ENCODE measurements at regions not wholly inside any gene's neighbourhood (a gene's known extent, or its start where the extent isn't known, plus 50 kb on each side); places are given as distances from the start of the nearest gene placed in this dataset.

- TF ChIP-seq, protein P1, sequence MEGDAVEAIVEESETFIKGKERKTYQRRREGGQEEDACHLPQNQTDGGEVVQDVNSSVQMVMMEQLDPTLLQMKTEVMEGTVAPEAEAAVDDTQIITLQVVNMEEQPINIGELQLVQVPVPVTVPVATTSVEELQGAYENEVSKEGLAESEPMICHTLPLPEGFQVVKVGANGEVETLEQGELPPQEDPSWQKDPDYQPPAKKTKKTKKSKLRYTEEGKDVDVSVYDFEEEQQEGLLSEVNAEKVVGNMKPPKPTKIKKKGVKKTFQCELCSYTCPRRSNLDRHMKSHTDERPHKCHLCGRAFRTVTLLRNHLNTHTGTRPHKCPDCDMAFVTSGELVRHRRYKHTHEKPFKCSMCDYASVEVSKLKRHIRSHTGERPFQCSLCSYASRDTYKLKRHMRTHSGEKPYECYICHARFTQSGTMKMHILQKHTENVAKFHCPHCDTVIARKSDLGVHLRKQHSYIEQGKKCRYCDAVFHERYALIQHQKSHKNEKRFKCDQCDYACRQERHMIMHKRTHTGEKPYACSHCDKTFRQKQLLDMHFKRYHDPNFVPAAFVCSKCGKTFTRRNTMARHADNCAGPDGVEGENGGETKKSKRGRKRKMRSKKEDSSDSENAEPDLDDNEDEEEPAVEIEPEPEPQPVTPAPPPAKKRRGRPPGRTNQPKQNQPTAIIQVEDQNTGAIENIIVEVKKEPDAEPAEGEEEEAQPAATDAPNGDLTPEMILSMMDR (IDR thresholded peaks at IDR 0.05): no peak
- no peak overlapping the region for H3K27ac ChIP-seq (ENCODE audit: low read length)
- peaks cover under 1% of the 10 kb centered on the region for H3K4me1 ChIP-seq (ENCODE audit: control insufficient read depth, insufficient read depth, low read length)
- no peak overlapping the region for H3K4me3 ChIP-seq (ENCODE audit: low read length)
- intact Hi-C loops (cut with micrococcal nuclease): no loop called here
- Mint-ChIP-seq H3K4me3 (no peak overlapping the region), H3K27ac (no peak overlapping the region), H3K9me3 (no peaks in the 10 kb centered on the region), H3K36me3 (no peaks in the 10 kb centered on the region), H3K27me3 (ENCODE audit: low read depth in 2 of 2) (no peaks in the 10 kb centered on the region), H3K4me1 (peaks cover 5 to 18% of the 10 kb centered on the region in 2 donors)
- no peaks in the 10 kb centered on the region for H3K9me3 ChIP-seq (ENCODE audit: control insufficient read depth, insufficient read depth, low read length)
- WGBS (ENCODE audit: insufficient coverage): 87% methylated on average over 10 of the region's 10 CpGs
- no peaks in the 10 kb centered on the region for H3K36me3 ChIP-seq (ENCODE audit: control insufficient read depth, insufficient read depth, low read length)
- H3K27me3 ChIP-seq (ENCODE audit: control insufficient read depth, insufficient read depth, low read length): no peaks in the 10 kb centered on the region
- no peak for DNase-seq
- ATAC-seq: no peak
These were observed 304.9 kb downstream of the BRD1 start for GRCh38 chr22:49522582-49523373.

- no peak for DNase-seq
- no peak for ATAC-seq
- no peaks in the 10 kb centered on the region for H3K9me3 ChIP-seq (ENCODE audit: control insufficient read depth, insufficient read depth, low read length)
- H3K27ac ChIP-seq (ENCODE audit: low read length): no peak overlapping the region
- 93% methylated on average over 5 of the region's 6 CpGs for WGBS (ENCODE audit: insufficient coverage)
- Mint-ChIP-seq H3K27me3 (ENCODE audit: low read depth in 2 of 2) (no peaks in the 10 kb centered on the region), H3K36me3 (no peaks in the 10 kb centered on the region), H3K4me1 (peaks cover 5 to 8% of the 10 kb centered on the region in 2 donors), H3K4me3 (no peak overlapping the region), H3K9me3 (no peaks in the 10 kb centered on the region), H3K27ac (no peak overlapping the region)
- H3K4me1 ChIP-seq (ENCODE audit: control insufficient read depth, insufficient read depth, low read length): no peaks in the 10 kb centered on the region
- no peaks in the 10 kb centered on the region for H3K27me3 ChIP-seq (ENCODE audit: control insufficient read depth, insufficient read depth, low read length)
- no peak overlapping the region for H3K4me3 ChIP-seq (ENCODE audit: low read length)
- intact Hi-C loops (cut with micrococcal nuclease): no loop called here
- no peaks in the 10 kb centered on the region for H3K36me3 ChIP-seq (ENCODE audit: control insufficient read depth, insufficient read depth, low read length)
- TF ChIP-seq, protein P1 (IDR thresholded peaks at IDR 0.05): no peak
These were observed 305.9 kb downstream of the BRD1 start for GRCh38 chr22:49521787-49522224.

DNA sequence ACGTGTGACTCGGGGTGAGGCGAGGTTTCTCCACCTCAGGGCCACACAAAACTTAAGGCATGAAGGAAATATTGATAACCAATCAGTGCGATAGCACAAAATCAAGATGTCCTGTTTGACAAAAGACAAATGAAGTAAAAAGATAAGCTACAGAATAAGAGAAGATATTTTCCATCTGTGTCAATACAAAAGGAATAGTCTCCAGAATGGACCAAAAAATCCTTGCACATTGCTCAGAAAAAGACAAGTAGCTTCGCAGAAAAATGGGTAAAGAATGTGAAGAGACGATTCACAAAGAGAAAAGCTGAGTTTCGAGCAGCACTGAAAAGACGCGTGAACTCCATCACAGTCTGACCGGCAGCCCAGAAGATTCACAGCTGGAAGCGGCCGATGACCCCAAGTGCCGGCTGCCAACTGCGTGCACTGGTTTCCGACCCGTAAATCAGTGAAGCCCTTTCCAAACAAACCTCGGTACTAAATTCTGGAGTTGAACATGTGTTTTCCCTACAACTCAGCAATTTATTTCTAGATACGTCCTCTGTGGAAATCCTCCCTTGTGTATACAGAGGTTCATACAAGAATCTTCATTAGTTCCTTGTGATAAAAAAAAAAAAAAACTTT lies 308.4 kb downstream of the BRD1 start:
- H3K36me3 Mint-ChIP-seq: no peaks in the 10 kb centered on the region
- Histone ChIP-seq H3K27me3 (ENCODE audit: control insufficient read depth, insufficient read depth, low read length) (no peaks in the 10 kb centered on the region), H3K4me3 (ENCODE audit: low read length) (no peak overlapping the region), H3K9me3 (ENCODE audit: control insufficient read depth, insufficient read depth, low read length) (no peaks in the 10 kb centered on the region), H3K36me3 (ENCODE audit: control insufficient read depth, insufficient read depth, low read length) (no peaks in the 10 kb centered on the region), H3K27ac (ENCODE audit: low read length) (no peak overlapping the region), H3K4me1 (ENCODE audit: control insufficient read depth, insufficient read depth, low read length) (no peaks in the 10 kb centered on the region)
- ATAC-seq: no peak
- no peaks in the 10 kb centered on the region for H3K27me3 Mint-ChIP-seq (ENCODE audit: low read depth in 2 of 2)
- H3K9me3 Mint-ChIP-seq: no peaks in the 10 kb centered on the region
- intact Hi-C loops (cut with micrococcal nuclease): no loop called here
- H3K4me1 Mint-ChIP-seq: no peaks in the 10 kb centered on the region
- TF ChIP-seq, protein P1 (IDR thresholded peaks at IDR 0.05): no peak
- 84% methylated on average over 17 of the region's 18 CpGs for WGBS (ENCODE audit: insufficient coverage)
- H3K27ac Mint-ChIP-seq: no peak overlapping the region
- H3K4me3 Mint-ChIP-seq: no peak overlapping the region
- DNase-seq: no peak
